ENCODE measurements at regions not wholly inside any gene's neighbourhood (a gene's known extent, or its start where the extent isn't known, plus 50 kb on each side); places are given as distances from the start of the nearest gene placed in this dataset.
"Not testable (repeated sequence)": the region's sequence is repeated elsewhere in the genome, so short reads cannot be mapped to it uniquely, and the experiment has no call there.

DNA sequence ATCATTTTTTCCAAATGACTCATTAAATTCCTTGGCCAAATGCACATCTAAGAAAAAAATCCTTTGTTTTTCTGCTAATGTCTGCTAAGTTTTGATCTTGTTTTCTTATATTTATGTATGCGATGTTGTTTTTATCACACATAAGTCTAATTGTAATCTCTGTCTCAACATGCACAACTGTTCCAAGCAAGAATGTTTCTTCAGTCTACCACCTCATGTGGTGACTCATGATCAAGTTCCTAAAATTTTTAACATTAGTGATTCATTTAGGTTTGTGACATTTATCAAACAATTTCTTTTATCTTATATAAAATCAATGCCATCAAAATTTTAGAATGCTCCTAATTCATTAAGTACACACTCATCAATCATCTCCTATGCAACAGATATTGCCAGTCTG lies 763.9 kb upstream of the FAM174A start:
- no peaks in the 10 kb centered on the region for H3K36me3 ChIP-seq
- no peaks in the 10 kb centered on the region for H3K4me1 ChIP-seq
- H3K9me3 ChIP-seq, result peaks cover 0 to 3% (median 0%) of the 10 kb centered on the region in 3 donors
- no peak for DNase-seq
- H3K27me3 ChIP-seq, result no peaks in the 10 kb centered on the region
- no peak overlapping the region for H3K4me3 ChIP-seq
- intact Hi-C loops (cut with DNase I), result no loop called here
- H3K27ac ChIP-seq, result no peak overlapping the region
- no peak for TF ChIP-seq POLR2A (IDR thresholded peaks at IDR 0.05)
- TF ChIP-seq, protein P1, sequence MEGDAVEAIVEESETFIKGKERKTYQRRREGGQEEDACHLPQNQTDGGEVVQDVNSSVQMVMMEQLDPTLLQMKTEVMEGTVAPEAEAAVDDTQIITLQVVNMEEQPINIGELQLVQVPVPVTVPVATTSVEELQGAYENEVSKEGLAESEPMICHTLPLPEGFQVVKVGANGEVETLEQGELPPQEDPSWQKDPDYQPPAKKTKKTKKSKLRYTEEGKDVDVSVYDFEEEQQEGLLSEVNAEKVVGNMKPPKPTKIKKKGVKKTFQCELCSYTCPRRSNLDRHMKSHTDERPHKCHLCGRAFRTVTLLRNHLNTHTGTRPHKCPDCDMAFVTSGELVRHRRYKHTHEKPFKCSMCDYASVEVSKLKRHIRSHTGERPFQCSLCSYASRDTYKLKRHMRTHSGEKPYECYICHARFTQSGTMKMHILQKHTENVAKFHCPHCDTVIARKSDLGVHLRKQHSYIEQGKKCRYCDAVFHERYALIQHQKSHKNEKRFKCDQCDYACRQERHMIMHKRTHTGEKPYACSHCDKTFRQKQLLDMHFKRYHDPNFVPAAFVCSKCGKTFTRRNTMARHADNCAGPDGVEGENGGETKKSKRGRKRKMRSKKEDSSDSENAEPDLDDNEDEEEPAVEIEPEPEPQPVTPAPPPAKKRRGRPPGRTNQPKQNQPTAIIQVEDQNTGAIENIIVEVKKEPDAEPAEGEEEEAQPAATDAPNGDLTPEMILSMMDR (IDR thresholded peaks at IDR 0.05), result no peak
- WGBS, 2 donors, result 60 to 73% methylated on average over 1 of the region's 1 CpG

DNA sequence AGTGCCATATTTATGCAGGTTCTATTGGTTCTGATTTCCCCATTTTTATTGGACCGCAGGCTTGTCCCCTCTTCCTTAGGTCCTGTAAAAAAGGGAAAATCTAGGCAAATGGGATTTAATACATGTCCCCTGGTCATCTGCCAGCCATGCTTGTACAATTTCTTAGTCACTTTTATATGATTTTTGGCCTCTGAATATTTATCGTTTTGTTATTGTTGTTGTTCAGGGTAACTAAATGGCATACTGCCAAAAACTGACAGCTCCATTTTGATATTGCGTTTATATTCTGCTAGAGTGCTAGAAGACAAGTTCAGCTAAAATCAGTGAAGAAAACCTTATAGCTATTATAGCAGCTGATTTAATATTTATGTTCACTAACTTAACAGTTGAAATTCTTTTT lies 770.2 kb upstream of the FAM174A start:
- Histone ChIP-seq H3K27me3 (no peaks in the 10 kb centered on the region), H3K4me3 (no peak overlapping the region), H3K4me1 (no peaks in the 10 kb centered on the region), H3K27ac (no peak overlapping the region), H3K9me3 (peaks cover 0 to 11% (median 0%) of the 10 kb centered on the region in 3 donors), H3K36me3 (no peaks in the 10 kb centered on the region)
- no peak for DNase-seq
- 65 to 70% methylated on average over 3 of the region's 3 CpGs for WGBS, 2 donors
- TF ChIP-seq POLR2A (IDR thresholded peaks at IDR 0.05), result no peak
- TF ChIP-seq, protein P1 (IDR thresholded peaks at IDR 0.05), result no peak
- intact Hi-C loops (cut with DNase I), result no loop called here

DNA sequence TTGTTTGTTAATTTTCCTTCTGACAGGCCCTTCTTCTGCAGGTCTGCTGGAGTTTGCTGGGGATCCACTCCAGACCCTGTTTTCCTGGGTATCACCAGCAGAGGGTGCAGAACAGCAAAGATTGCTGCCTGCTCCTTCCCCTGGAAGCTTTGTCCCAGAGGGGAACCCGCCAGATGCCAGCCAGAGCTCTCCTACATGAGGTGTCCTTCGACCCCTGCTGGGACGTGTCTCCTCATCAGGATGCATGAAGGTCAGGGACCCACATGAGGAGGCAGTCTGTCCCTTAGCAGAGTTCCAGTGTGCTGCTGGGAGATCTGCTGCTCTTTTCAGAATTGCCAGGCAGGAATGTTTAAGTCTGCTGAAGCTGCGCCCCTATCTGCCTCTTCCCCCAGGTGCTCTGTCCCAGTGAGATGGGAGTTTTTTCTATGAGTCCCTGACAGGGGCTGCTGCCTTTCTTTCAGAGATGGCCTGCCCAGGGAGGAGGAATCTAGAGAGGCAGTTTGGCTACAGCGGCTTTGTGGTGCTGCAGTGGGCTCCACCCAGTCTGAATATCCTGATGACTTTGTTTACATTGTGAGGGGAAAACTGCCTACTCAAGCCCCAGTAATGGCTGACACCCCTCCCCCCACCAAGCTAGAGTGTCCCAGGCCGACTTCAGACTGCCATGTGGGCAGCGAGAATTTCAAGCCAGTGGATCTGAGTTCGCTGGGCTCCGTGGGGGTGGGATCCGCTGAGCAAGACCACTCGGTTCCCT lies 772.0 kb upstream of the FAM174A start:
- intact Hi-C loops (cut with DNase I), result no loop called here
- DNase-seq, result no peak
- H3K36me3 ChIP-seq, result no peaks in the 10 kb centered on the region
- peaks cover 0 to 8% (median 0%) of the 10 kb centered on the region in 3 donors for H3K9me3 ChIP-seq
- WGBS, 2 donors, result 71 to 80% methylated on average over 2 to 4 of the region's 11 CpGs
- TF ChIP-seq, protein P1 (IDR thresholded peaks at IDR 0.05), result no peak
- no peak for TF ChIP-seq POLR2A (IDR thresholded peaks at IDR 0.05)
- H3K27ac ChIP-seq, result no peak overlapping the region
- H3K27me3 ChIP-seq, result no peaks in the 10 kb centered on the region
- H3K4me3 ChIP-seq, result no peak overlapping the region
- H3K4me1 ChIP-seq, result no peaks in the 10 kb centered on the region

DNA sequence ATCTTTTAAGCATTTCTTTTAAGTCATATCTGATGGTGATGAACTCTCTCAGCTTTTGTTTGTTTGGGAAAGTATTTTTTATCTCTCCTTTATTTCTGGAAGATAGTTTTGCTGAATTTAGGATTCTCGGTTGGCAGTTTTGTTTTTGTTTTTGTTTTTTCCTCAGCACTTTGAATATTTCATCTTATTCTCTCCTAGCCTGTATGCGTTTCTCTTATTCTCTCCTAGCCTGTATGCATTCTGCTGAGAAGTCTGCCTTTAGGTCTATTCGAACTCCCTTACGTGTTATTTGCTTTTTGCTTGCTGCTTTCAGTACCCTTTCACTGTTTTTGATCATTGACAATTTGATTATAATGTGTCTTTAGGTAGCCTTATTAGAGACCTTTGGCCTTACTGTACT lies 787.8 kb upstream of the FAM174A start:
- intact Hi-C loops (cut with DNase I), result no loop called here
- no peak for TF ChIP-seq POLR2A (IDR thresholded peaks at IDR 0.05)
- TF ChIP-seq, protein P1 (IDR thresholded peaks at IDR 0.05), result no peak

DNA sequence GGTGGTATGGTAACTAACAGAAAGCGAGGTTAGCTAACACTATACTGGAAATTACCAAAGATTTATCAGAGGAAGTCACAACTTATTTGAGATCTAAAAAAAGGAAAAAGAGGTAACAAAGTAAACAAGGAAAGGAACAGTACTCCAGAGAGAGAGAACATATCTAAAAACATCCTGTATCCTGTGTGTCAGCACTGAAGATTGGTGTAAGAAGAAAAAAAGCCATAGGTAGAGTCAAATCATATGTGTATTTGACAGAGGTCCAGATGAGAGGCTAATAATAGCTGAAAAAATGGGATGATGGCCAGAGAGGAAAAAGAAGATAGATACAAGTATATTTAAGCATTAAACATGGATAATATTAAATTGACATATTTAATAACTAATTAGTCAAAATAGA lies 802.0 kb upstream of the FAM174A start:
- H3K4me3 ChIP-seq; DNase-seq; H3K36me3 ChIP-seq; H3K27me3 ChIP-seq; H3K27ac ChIP-seq; H3K9me3 ChIP-seq; intact Hi-C loops (cut with DNase I); H3K4me1 ChIP-seq: not testable (repeated sequence)
- 50 to 80% methylated on average over 1 of the region's 1 CpG for WGBS, 2 donors

More for the DNA sequence above, 787.8 kb upstream of the FAM174A start:
- Histone ChIP-seq H3K36me3 (no peaks in the 10 kb centered on the region), H3K27me3 (no peaks in the 10 kb centered on the region), H3K4me3 (no peak overlapping the region), H3K9me3 (no peaks in the 10 kb centered on the region), H3K4me1 (no peaks in the 10 kb centered on the region), H3K27ac (no peak overlapping the region)
- DNase-seq, result no peak
- 85 to 88% methylated on average over 4 of the region's 4 CpGs for WGBS, 2 donors

DNA sequence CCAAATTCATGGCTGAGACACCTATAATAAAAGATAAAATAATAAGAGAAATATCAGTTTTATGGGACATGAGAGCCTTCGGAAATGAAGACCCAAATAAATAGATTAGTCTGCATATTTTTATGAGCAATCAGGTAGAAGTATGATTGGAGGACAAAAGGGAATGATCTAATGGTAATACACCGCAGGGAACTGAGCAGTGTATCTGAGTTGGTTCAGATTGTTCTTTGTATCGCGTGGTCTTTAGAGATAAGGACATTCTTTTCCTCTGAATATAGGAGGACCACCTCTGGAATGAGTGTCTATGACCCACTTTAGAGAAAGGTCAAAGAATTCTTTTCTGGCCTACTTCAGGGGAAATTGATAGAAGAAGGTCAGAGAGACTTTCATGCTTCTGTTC lies 801.8 kb upstream of the CHD1 start:
- intact Hi-C loops (cut with DNase I); H3K36me3 ChIP-seq; H3K4me3 ChIP-seq; H3K4me1 ChIP-seq; H3K9me3 ChIP-seq; H3K27ac ChIP-seq; H3K27me3 ChIP-seq; DNase-seq: not testable (repeated sequence)
- 76% methylated on average over 4 of the region's 4 CpGs; no CpG with 5 or more reads in 1 of the 2 donors for WGBS, 2 donors

Data from esophagus squamous epithelium (tissue), 5 donors.